ENCODE measurements at regions not wholly inside any gene's neighbourhood (a gene's known extent, or its start where the extent isn't known, plus 50 kb on each side); places are given as distances from the start of the nearest gene placed in this dataset.
A peak's percentile ranks its signal among the peaks of the same experiment; 100 is the strongest.

DNA sequence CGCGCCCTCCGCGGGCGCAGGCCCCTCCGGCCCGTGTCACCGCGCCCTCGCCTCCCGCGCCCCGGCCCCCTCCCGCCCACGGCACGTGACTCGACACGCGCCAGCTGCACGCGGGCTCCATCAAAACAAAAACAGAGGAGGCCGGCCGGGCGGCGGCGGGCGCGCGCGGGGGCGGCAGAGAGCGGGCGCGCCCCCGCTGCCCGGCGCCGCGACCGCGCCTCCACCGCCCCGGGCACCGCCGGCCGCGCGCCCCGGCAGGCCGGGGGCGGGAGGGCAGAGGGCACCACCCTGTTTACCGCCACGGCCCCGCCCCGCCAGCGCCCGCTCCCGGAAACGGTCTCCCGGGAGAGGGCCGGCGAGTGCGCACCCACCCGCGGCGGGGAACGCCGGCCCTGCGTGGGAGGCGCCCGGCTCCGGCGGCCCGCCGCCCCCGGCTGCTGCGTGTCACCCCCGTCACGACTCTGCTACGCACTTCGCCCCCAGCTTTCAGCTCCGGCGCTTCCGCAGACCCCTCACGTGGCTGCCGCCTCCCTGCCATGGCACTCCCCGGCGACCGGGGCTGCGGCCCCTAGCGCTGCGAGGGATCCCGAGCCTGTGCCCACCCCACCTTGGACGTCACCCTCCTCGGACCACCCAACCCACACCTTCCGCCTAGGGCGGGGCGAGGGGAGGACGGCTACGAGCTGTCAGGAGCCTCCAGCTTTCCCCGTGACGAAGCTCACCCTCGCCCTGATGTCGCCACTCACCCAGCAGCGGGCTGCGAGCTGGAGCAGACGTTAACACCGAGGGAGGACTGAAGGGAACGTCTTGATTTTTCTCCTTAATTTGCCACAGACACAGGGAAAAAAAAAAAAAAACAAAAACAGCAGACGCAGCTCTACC, 221.6 kb upstream of the MKLN1 start:
- TF ChIP-seq, protein P1, sequence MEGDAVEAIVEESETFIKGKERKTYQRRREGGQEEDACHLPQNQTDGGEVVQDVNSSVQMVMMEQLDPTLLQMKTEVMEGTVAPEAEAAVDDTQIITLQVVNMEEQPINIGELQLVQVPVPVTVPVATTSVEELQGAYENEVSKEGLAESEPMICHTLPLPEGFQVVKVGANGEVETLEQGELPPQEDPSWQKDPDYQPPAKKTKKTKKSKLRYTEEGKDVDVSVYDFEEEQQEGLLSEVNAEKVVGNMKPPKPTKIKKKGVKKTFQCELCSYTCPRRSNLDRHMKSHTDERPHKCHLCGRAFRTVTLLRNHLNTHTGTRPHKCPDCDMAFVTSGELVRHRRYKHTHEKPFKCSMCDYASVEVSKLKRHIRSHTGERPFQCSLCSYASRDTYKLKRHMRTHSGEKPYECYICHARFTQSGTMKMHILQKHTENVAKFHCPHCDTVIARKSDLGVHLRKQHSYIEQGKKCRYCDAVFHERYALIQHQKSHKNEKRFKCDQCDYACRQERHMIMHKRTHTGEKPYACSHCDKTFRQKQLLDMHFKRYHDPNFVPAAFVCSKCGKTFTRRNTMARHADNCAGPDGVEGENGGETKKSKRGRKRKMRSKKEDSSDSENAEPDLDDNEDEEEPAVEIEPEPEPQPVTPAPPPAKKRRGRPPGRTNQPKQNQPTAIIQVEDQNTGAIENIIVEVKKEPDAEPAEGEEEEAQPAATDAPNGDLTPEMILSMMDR (IDR thresholded peaks at IDR 0.05), result no peak
- ATAC-seq (ENCODE audit: low FRiP score) (peak; percentile 76), DNase-seq (ENCODE audit: low spot score) (peak; percentile 64)

GRCh38 chr7:131106681-131107336, 220.9 kb upstream of the MKLN1 start:
- ATAC-seq (ENCODE audit: low FRiP score), result no peak
- TF ChIP-seq, protein P1 (IDR thresholded peaks at IDR 0.05), result no peak
- DNase-seq (ENCODE audit: low spot score), result no peak

DNA sequence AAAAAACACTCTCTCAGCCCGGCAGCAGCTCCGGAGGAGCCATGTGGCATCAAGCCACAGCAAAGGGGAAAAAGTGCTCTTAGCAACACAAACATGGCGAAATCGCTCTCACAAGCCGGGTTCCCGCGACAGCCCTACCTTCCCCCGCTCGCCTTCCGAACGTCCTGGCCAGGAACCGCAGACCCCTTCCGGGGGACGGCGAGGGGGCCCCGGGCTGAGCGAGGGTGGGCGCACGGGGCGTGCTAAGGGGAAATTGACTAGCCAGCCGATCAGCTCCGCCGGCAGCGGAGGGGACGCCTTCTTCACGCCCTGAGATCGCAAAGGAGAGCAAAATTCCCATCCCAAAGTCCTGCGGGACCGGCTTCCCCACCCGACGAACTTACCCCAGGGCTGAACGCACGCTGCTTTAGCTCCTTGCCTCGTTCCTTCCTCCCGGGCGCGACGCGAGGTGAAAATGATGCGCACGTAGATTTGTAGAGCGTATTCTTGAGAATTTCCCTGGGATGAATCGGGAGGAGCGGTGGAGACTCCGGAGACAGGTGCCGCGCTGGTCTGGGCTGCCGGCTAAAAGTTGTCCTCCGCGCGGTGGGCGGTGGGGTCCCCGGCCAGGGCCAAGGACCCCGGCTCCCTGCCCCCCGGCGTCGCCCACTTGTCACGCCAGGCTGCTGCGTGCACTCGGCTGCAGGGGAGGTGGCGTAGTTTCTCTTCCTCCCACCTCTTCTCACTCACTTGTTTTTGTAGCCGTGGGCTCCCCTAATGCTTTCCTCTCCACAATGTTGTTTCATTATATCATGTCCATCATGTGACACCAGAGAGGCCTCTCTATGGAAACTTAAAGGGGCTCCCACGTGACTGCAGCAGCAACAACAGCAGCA, 220.1 kb upstream of the MKLN1 start:
- DNase-seq (ENCODE audit: low spot score), result no peak
- ATAC-seq (ENCODE audit: low FRiP score), result peak; percentile 24
- TF ChIP-seq, protein P1 (IDR thresholded peaks at IDR 0.05), result no peak

DNA sequence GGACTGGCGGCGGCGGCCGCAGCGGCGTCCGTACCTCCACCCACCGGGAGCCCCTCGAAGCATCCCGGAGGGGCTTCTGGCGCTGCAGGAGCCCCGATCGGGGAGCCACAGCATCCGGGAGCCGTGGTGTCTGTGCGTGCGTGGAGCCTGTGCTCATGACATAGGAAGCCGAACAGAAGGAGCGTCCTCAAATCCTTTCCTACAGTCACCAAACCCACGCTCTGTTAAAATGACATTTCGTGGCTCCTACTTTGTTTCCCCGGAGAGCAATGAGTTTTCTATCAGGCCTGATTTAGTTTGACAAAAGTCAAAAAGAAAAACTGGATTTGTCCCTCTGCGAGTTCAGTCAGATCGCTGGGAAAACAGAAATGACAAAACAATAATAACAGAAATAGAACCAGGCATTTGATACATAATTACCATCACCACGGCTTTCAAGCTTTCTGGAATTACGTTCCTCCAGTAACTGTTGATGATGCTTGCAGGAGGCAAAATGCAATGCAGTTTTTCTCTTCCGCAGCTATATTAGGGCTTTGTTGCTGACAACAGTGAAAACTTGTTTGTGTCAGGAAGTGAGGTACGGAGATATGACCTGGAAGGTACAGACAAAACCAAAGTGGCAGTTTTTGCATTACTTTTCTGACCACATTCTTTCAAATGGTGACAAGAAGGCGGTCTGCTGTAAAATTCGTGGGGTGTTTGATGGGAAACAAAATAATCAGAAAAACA, 219.3 kb upstream of the MKLN1 start:
- TF ChIP-seq, protein P1 (IDR thresholded peaks at IDR 0.05), result no peak
- ATAC-seq (ENCODE audit: low FRiP score) (no peak), DNase-seq (ENCODE audit: low spot score) (no peak)

GRCh38 chr7:131109011-131109758, 218.5 kb upstream of the MKLN1 start:
- no peak for DNase-seq (ENCODE audit: low spot score)
- ATAC-seq (ENCODE audit: low FRiP score), result no peak
- TF ChIP-seq, protein P1 (IDR thresholded peaks at IDR 0.05), result no peak

Measured in omental fat pad (tissue), 3 donors.